ENCODE measurements at regions not wholly inside any gene's neighbourhood (a gene's known extent, or its start where the extent isn't known, plus 50 kb on each side); places are given as distances from the start of the nearest gene placed in this dataset.
"Not testable (repeated sequence)": the region's sequence is repeated elsewhere in the genome, so short reads cannot be mapped to it uniquely, and the experiment has no call there.

DNA sequence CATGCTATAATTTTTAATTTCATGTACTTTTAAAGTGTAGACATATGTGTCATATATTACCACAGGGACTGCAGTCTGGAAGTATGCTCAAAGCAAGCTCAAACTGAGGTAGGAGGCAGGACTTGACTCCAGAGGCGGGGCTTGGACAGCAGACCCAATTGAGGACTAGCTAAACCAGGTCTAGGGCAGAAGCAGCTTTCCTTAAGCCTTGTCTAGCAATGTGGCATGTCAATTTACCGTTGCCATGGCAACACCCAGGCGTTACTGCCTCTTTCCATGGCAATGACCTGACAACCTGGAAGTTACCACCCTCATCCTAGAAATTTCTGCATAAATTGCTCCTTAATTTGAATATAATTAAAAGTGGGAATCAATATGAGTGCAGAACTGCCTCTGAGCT is 249.2 kb upstream of the CXorf66 start:
- TF ChIP-seq, protein P1, sequence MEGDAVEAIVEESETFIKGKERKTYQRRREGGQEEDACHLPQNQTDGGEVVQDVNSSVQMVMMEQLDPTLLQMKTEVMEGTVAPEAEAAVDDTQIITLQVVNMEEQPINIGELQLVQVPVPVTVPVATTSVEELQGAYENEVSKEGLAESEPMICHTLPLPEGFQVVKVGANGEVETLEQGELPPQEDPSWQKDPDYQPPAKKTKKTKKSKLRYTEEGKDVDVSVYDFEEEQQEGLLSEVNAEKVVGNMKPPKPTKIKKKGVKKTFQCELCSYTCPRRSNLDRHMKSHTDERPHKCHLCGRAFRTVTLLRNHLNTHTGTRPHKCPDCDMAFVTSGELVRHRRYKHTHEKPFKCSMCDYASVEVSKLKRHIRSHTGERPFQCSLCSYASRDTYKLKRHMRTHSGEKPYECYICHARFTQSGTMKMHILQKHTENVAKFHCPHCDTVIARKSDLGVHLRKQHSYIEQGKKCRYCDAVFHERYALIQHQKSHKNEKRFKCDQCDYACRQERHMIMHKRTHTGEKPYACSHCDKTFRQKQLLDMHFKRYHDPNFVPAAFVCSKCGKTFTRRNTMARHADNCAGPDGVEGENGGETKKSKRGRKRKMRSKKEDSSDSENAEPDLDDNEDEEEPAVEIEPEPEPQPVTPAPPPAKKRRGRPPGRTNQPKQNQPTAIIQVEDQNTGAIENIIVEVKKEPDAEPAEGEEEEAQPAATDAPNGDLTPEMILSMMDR (IDR thresholded peaks at IDR 0.05): not testable (repeated sequence)
- TF ChIP-seq POLR2A (IDR thresholded peaks at IDR 0.05): not testable (repeated sequence)

Measured in adrenal gland (tissue), 5 donors.